ENCODE measurements at regions not wholly inside any gene's neighbourhood (a gene's known extent, or its start where the extent isn't known, plus 50 kb on each side); places are given as distances from the start of the nearest gene placed in this dataset.

- no peaks in the 10 kb centered on the region for H3K9me3 Mint-ChIP-seq
- DNase-seq, result no peak
- peaks cover 17% of the 10 kb centered on the region for H3K4me1 Mint-ChIP-seq (ENCODE audit: low read depth)
- no peak overlapping the region for H3K27ac Mint-ChIP-seq
- H3K27me3 Mint-ChIP-seq (ENCODE audit: insufficient read depth), result peaks cover 4% of the 10 kb centered on the region
- H3K36me3 Mint-ChIP-seq (ENCODE audit: low read depth), result no peaks in the 10 kb centered on the region
- no peak overlapping the region for H3K4me3 Mint-ChIP-seq
- TF ChIP-seq CTCF (IDR thresholded peaks at IDR 0.05), result no peak
These were observed 91.9 kb upstream of the IRF2BP2 start for GRCh38 chr1:234701737-234702341.

GRCh38 chr1:234699795-234700665 is 90.1 kb upstream of the IRF2BP2 start:
- TF ChIP-seq CTCF (IDR thresholded peaks at IDR 0.05), result no peak
- Mint-ChIP-seq H3K9me3 (no peaks in the 10 kb centered on the region), H3K27me3 (ENCODE audit: insufficient read depth) (peaks cover 4% of the 10 kb centered on the region), H3K27ac (peak overlapping the region; percentile 55), H3K4me3 (peak overlapping the region; percentile 40; the same call in 1 of the 2 replicates), H3K36me3 (ENCODE audit: low read depth) (no peaks in the 10 kb centered on the region), H3K4me1 (ENCODE audit: low read depth) (peaks cover 17% of the 10 kb centered on the region)
- peak; percentile 63 for DNase-seq

GRCh38 chr1:234698686-234699085 is 88.7 kb upstream of the IRF2BP2 start:
- no peak overlapping the region for H3K4me3 Mint-ChIP-seq
- H3K4me1 Mint-ChIP-seq (ENCODE audit: low read depth), result peaks cover 17% of the 10 kb centered on the region
- H3K27me3 Mint-ChIP-seq (ENCODE audit: insufficient read depth), result peaks cover 4% of the 10 kb centered on the region
- no peaks in the 10 kb centered on the region for H3K36me3 Mint-ChIP-seq (ENCODE audit: low read depth)
- H3K9me3 Mint-ChIP-seq, result no peaks in the 10 kb centered on the region
- no peak for DNase-seq
- TF ChIP-seq CTCF (IDR thresholded peaks at IDR 0.05), result no peak
- H3K27ac Mint-ChIP-seq, result no peak overlapping the region

GRCh38 chr1:234697741-234698140 is 87.8 kb upstream of the IRF2BP2 start:
- Mint-ChIP-seq H3K4me1 (ENCODE audit: low read depth) (peaks cover 17% of the 10 kb centered on the region), H3K4me3 (no peak overlapping the region)

GRCh38 chr1:234697015-234697414 is 87.0 kb upstream of the IRF2BP2 start:
- Mint-ChIP-seq H3K4me1 (ENCODE audit: low read depth) (peaks cover 17% of the 10 kb centered on the region), H3K36me3 (ENCODE audit: low read depth) (no peaks in the 10 kb centered on the region), H3K27ac (no peak overlapping the region), H3K27me3 (ENCODE audit: insufficient read depth) (peaks cover 2% of the 10 kb centered on the region), H3K9me3 (no peaks in the 10 kb centered on the region), H3K4me3 (no peak overlapping the region)
- no peak for DNase-seq
- no peak for TF ChIP-seq CTCF (IDR thresholded peaks at IDR 0.05)

More at GRCh38 chr1:234697741-234698140, 87.8 kb upstream of the IRF2BP2 start:
- no peak for TF ChIP-seq CTCF (IDR thresholded peaks at IDR 0.05)
- no peaks in the 10 kb centered on the region for H3K9me3 Mint-ChIP-seq
- peaks cover 2% of the 10 kb centered on the region for H3K27me3 Mint-ChIP-seq (ENCODE audit: insufficient read depth)
- DNase-seq, result no peak
- H3K27ac Mint-ChIP-seq, result no peak overlapping the region
- no peaks in the 10 kb centered on the region for H3K36me3 Mint-ChIP-seq (ENCODE audit: low read depth)
